ENCODE measurements at regions not wholly inside any gene's neighbourhood (a gene's known extent, or its start where the extent isn't known, plus 50 kb on each side); places are given as distances from the start of the nearest gene placed in this dataset.
"Not testable (repeated sequence)": the region's sequence is repeated elsewhere in the genome, so short reads cannot be mapped to it uniquely, and the experiment has no call there.

GRCh38 chr4:33835764-33836163, 2408.6 kb downstream of the ARAP2 start:
- not testable (repeated sequence) for H3K27me3 ChIP-seq (ENCODE audit: control insufficient read depth, insufficient read depth, low read length); H3K4me1 ChIP-seq (ENCODE audit: control insufficient read depth, insufficient read depth, low read length); H3K36me3 ChIP-seq (ENCODE audit: control insufficient read depth, insufficient read depth, low read length); H3K9me3 ChIP-seq (ENCODE audit: control insufficient read depth, insufficient read depth, low read length); H3K4me3 ChIP-seq (ENCODE audit: low read depth, low read length); H3K9ac ChIP-seq (ENCODE audit: low read depth, low read length)

DNA sequence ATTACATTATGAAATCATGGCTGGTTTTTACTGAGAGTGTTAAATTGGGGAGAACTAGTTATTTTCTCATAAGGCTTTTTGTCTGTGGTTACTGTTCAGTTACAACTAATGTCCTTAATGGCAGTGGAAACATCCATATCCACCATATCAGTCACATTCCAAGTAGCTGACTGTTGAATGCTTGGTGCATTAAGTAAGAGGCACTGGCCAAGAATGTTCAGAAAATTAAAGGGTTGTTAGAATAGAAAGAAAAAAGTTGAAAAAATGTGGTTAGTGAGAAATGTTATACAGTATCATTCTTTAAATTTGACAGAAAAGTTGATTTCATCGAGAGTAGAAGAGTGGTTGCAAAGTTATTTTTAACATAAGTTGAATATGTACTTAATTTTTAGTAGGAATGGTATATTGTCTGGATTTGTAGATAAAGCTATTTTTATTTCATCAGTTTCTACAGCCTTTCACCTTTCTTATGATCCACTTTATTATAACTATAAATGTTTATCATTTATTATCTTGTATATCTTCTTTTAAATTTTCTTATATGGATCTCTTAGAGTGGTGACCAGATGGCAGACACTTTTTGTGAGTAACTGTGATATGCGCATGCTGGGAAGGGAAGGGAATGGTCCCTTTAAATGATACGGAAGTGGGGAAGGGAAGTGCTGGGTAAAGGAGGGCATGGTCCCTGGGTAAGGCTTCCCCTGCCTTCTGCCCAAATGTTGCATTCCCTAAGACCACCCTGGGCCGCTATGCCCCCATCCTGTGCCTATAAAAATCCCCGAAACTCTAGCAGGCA, 2407.1 kb downstream of the ARAP2 start:
- H3K9ac ChIP-seq (ENCODE audit: low read depth, low read length) = no peak overlapping the region
- peaks cover 7% of the 10 kb centered on the region for H3K4me1 ChIP-seq (ENCODE audit: control insufficient read depth, insufficient read depth, low read length)
- H3K27me3 ChIP-seq (ENCODE audit: control insufficient read depth, insufficient read depth, low read length) = no peaks in the 10 kb centered on the region
- no peaks in the 10 kb centered on the region for H3K36me3 ChIP-seq (ENCODE audit: control insufficient read depth, insufficient read depth, low read length)
- no peaks in the 10 kb centered on the region for H3K9me3 ChIP-seq (ENCODE audit: control insufficient read depth, insufficient read depth, low read length)
- H3K4me3 ChIP-seq (ENCODE audit: low read depth, low read length) = no peak overlapping the region

DNA sequence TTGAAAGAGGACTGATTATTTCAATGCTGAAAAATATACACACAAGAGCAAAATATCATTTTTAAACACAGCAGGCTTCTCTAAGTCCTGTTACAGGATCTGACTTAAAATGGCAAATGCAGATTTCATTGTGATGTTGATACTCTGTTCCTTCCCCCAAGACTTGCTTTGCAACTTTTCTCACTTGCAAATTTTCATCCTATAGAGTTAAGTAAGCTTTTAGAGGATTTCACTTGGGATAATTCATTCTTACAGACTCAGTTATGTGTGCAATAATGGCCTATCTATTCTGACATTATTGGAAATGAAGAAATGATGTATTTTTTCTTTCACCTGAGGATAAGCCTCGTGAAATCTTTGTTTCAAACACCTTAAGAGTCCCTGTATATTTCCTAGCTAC, 2403.2 kb downstream of the ARAP2 start:
- H3K9me3 ChIP-seq (ENCODE audit: control insufficient read depth, insufficient read depth, low read length) = no peaks in the 10 kb centered on the region
- H3K9ac ChIP-seq (ENCODE audit: low read depth, low read length) = no peak overlapping the region
- no peaks in the 10 kb centered on the region for H3K36me3 ChIP-seq (ENCODE audit: control insufficient read depth, insufficient read depth, low read length)
- peaks cover 7% of the 10 kb centered on the region for H3K4me1 ChIP-seq (ENCODE audit: control insufficient read depth, insufficient read depth, low read length)
- no peak overlapping the region for H3K4me3 ChIP-seq (ENCODE audit: low read depth, low read length)
- no peaks in the 10 kb centered on the region for H3K27me3 ChIP-seq (ENCODE audit: control insufficient read depth, insufficient read depth, low read length)

DNA sequence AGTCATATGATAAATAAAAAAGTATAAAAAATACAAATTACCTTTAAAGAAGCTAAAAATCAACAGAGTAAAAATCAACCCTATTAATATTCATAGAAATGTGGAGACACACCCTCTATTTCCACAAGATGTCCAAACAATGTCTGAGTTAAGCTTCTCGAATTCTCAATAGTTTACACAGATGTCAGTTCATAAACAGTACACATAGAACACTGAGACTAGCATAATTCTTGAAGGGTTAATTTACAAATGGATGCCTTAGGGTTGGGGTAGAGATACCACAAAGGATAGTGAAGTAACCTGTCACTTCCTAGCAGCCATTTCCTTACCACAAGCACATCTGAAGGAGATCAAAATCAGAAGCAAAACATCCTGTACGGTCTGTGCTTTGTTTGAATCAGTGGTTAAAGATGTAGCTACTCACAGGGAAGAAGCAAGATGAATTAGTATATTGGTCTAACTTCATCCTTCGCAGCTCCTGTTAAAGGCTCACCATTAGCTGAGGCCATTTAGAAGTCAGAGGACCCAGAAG, 2393.9 kb downstream of the ARAP2 start:
- no peaks in the 10 kb centered on the region for H3K9me3 ChIP-seq (ENCODE audit: control insufficient read depth, insufficient read depth, low read length)
- H3K36me3 ChIP-seq (ENCODE audit: control insufficient read depth, insufficient read depth, low read length) = peaks cover 3% of the 10 kb centered on the region
- H3K27me3 ChIP-seq (ENCODE audit: control insufficient read depth, insufficient read depth, low read length) = no peaks in the 10 kb centered on the region
- no peak overlapping the region for H3K9ac ChIP-seq (ENCODE audit: low read depth, low read length)
- H3K4me1 ChIP-seq (ENCODE audit: control insufficient read depth, insufficient read depth, low read length) = no peaks in the 10 kb centered on the region
- no peak overlapping the region for H3K4me3 ChIP-seq (ENCODE audit: low read depth, low read length)

GRCh38 chr4:33853670-33854069, 2390.6 kb downstream of the ARAP2 start:
- H3K36me3 ChIP-seq (ENCODE audit: control insufficient read depth, insufficient read depth, low read length); H3K4me1 ChIP-seq (ENCODE audit: control insufficient read depth, insufficient read depth, low read length); H3K9me3 ChIP-seq (ENCODE audit: control insufficient read depth, insufficient read depth, low read length); H3K9ac ChIP-seq (ENCODE audit: low read depth, low read length); H3K4me3 ChIP-seq (ENCODE audit: low read depth, low read length); H3K27me3 ChIP-seq (ENCODE audit: control insufficient read depth, insufficient read depth, low read length): not testable (repeated sequence)

DNA sequence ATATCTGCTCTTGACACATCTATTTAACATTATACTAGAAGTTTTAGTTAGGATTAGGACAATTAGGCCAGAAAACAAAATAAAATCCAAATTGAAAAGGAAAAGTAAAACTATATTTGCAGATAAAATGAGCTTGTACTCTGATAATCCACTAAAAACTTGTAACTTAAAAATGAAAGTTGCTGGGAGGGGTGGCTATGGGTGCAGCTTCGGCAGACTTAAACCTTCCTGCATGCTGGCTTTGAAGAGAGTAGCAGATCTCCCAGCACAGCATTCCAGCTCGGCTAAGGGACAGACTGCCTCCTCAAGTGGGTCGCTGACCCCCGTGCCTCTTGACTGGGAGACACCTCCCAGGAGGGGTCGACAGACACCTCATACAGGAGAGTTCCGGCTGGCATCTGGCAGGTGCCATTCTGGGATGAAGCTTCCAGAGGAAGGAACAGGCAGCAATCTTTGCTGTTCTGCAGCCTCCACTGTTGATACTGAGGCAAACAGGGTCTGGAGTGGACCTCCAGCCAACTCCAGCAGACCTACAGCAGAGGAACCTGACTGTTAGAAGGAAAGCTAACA, 2379.9 kb downstream of the ARAP2 start:
- no peaks in the 10 kb centered on the region for H3K9me3 ChIP-seq (ENCODE audit: control insufficient read depth, insufficient read depth, low read length)
- H3K9ac ChIP-seq (ENCODE audit: low read depth, low read length) = no peak overlapping the region
- no peaks in the 10 kb centered on the region for H3K36me3 ChIP-seq (ENCODE audit: control insufficient read depth, insufficient read depth, low read length)
- no peaks in the 10 kb centered on the region for H3K4me1 ChIP-seq (ENCODE audit: control insufficient read depth, insufficient read depth, low read length)
- no peaks in the 10 kb centered on the region for H3K27me3 ChIP-seq (ENCODE audit: control insufficient read depth, insufficient read depth, low read length)
- no peak overlapping the region for H3K4me3 ChIP-seq (ENCODE audit: low read depth, low read length)

DNA sequence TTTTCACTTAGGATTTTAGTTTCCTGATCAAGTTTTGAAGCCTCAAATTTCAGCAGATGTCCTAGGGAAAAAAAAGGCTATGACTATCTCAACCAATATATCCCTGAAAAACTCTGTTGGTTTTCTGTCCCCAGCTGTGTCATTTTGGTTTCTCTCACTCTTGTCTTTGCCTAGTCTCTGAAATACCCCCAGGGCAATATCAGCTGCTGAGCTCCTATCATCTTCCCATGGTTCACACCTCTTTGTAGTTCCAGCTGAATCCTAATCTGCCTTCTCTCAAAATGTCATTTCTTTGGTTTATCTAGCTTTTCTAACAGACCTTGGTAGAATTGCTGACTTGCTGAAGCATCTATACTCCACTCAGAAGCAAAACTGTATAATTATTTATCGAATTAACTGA, 2370.5 kb downstream of the ARAP2 start:
- H3K4me1 ChIP-seq (ENCODE audit: control insufficient read depth, insufficient read depth, low read length) = no peaks in the 10 kb centered on the region
- H3K9me3 ChIP-seq (ENCODE audit: control insufficient read depth, insufficient read depth, low read length) = no peaks in the 10 kb centered on the region
- H3K9ac ChIP-seq (ENCODE audit: low read depth, low read length) = no peak overlapping the region
- no peaks in the 10 kb centered on the region for H3K36me3 ChIP-seq (ENCODE audit: control insufficient read depth, insufficient read depth, low read length)
- no peaks in the 10 kb centered on the region for H3K27me3 ChIP-seq (ENCODE audit: control insufficient read depth, insufficient read depth, low read length)
- no peak overlapping the region for H3K4me3 ChIP-seq (ENCODE audit: low read depth, low read length)

DNA sequence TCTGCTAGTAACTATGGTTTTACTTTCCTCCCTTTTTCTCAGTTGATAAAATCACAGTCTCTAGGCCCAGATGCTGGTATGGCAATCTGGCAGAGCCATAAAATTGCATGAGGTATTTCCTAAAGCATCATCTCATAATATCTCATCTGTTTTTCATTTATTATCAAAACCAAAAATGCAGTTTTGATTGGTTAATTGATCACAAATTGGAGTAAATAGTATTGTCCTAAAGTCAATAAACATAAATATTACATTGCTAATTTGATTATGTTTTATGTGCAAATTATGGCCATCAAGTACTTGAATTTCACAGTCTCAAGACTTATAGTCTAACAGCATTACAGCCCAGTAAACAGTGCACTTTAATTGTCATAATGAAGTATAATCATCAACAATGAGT, 2365.6 kb downstream of the ARAP2 start:
- no peaks in the 10 kb centered on the region for H3K4me1 ChIP-seq (ENCODE audit: control insufficient read depth, insufficient read depth, low read length)
- no peak overlapping the region for H3K4me3 ChIP-seq (ENCODE audit: low read depth, low read length)
- H3K9ac ChIP-seq (ENCODE audit: low read depth, low read length) = no peak overlapping the region
- no peaks in the 10 kb centered on the region for H3K36me3 ChIP-seq (ENCODE audit: control insufficient read depth, insufficient read depth, low read length)
- no peaks in the 10 kb centered on the region for H3K9me3 ChIP-seq (ENCODE audit: control insufficient read depth, insufficient read depth, low read length)
- no peaks in the 10 kb centered on the region for H3K27me3 ChIP-seq (ENCODE audit: control insufficient read depth, insufficient read depth, low read length)

- Histone ChIP-seq H3K9ac (ENCODE audit: low read depth, low read length) (no peak overlapping the region), H3K9me3 (ENCODE audit: control insufficient read depth, insufficient read depth, low read length) (no peaks in the 10 kb centered on the region), H3K27me3 (ENCODE audit: control insufficient read depth, insufficient read depth, low read length) (no peaks in the 10 kb centered on the region), H3K4me3 (ENCODE audit: low read depth, low read length) (no peak overlapping the region), H3K36me3 (ENCODE audit: control insufficient read depth, insufficient read depth, low read length) (no peaks in the 10 kb centered on the region), H3K4me1 (ENCODE audit: control insufficient read depth, insufficient read depth, low read length) (peaks cover 3% of the 10 kb centered on the region)
Measured at GRCh38 chr4:33881176-33881575, 2363.1 kb downstream of the ARAP2 start.

DNA sequence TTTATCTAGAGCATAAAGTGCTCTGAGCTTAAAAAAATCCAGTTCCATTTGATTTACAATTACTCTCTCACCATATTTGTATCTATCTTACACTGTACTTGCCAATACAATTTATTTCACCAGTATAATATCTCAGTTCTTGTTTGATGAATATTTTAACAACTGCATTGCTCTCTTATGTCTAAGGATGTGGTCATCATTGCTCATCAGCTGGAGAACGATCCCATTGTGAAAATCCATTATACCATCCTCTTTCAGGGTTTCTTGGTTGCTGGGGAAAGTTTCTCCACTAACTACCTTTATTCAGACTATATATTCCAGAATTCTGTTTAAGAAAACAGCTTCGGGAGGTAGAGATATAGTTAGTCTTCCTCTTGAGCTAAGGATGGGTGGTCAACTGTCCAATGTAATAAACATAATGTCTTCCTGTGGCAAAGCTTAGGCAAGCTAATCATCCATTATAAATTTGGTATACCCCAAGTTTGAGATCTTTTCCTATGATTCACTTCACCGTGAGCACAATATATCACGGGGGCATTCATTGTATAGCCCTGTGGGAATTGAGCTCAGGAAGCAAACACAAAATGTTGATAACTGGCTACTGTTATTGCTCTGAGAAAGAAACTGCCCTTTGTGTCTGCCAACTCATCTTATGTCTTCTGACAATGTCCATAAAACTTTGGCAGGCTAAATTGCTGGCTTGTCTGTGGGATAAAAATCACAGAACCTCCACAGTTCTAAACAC, 2361.9 kb downstream of the ARAP2 start:
- H3K9ac ChIP-seq (ENCODE audit: low read depth, low read length) = no peak overlapping the region
- no peaks in the 10 kb centered on the region for H3K9me3 ChIP-seq (ENCODE audit: control insufficient read depth, insufficient read depth, low read length)
- no peaks in the 10 kb centered on the region for H3K27me3 ChIP-seq (ENCODE audit: control insufficient read depth, insufficient read depth, low read length)
- no peak overlapping the region for H3K4me3 ChIP-seq (ENCODE audit: low read depth, low read length)
- H3K36me3 ChIP-seq (ENCODE audit: control insufficient read depth, insufficient read depth, low read length) = no peaks in the 10 kb centered on the region
- H3K4me1 ChIP-seq (ENCODE audit: control insufficient read depth, insufficient read depth, low read length) = peaks cover 3% of the 10 kb centered on the region

GRCh38 chr4:33883111-33883510, 2361.2 kb downstream of the ARAP2 start:
- H3K36me3 ChIP-seq (ENCODE audit: control insufficient read depth, insufficient read depth, low read length) = no peaks in the 10 kb centered on the region
- peaks cover 3% of the 10 kb centered on the region for H3K4me1 ChIP-seq (ENCODE audit: control insufficient read depth, insufficient read depth, low read length)
- no peaks in the 10 kb centered on the region for H3K9me3 ChIP-seq (ENCODE audit: control insufficient read depth, insufficient read depth, low read length)
- no peaks in the 10 kb centered on the region for H3K27me3 ChIP-seq (ENCODE audit: control insufficient read depth, insufficient read depth, low read length)
- no peak overlapping the region for H3K9ac ChIP-seq (ENCODE audit: low read depth, low read length)
- H3K4me3 ChIP-seq (ENCODE audit: low read depth, low read length) = no peak overlapping the region

- Histone ChIP-seq H3K9ac (ENCODE audit: low read depth, low read length) (no peak overlapping the region), H3K4me3 (ENCODE audit: low read depth, low read length) (no peak overlapping the region), H3K9me3 (ENCODE audit: control insufficient read depth, insufficient read depth, low read length) (no peaks in the 10 kb centered on the region), H3K27me3 (ENCODE audit: control insufficient read depth, insufficient read depth, low read length) (no peaks in the 10 kb centered on the region), H3K4me1 (ENCODE audit: control insufficient read depth, insufficient read depth, low read length) (peaks cover 3% of the 10 kb centered on the region), H3K36me3 (ENCODE audit: control insufficient read depth, insufficient read depth, low read length) (no peaks in the 10 kb centered on the region)
Measured at GRCh38 chr4:33886356-33886755, 2358.0 kb downstream of the ARAP2 start.
